ENCODE measurements at regions not wholly inside any gene's neighbourhood (a gene's known extent, or its start where the extent isn't known, plus 50 kb on each side); places are given as distances from the start of the nearest gene placed in this dataset.

- Histone ChIP-seq H3K36me3 (no peaks in the 10 kb centered on the region), H3K27me3 (no peaks in the 10 kb centered on the region), H3K4me1 (no peaks in the 10 kb centered on the region), H3K4me3 (no peak overlapping the region), H3K9me3 (no peaks in the 10 kb centered on the region), H3K27ac (no peak overlapping the region)
- no peak for DNase-seq
- TF ChIP-seq CTCF (IDR thresholded peaks at IDR 0.05) = no peak
- no peak for TF ChIP-seq POLR2A (IDR thresholded peaks at IDR 0.05)
- intact Hi-C loops (cut with DNase I; ENCODE audit: low total_unique reads) = no loop called here
Observed at GRCh38 chr16:64051824-64052223, 1070.0 kb downstream of the CDH11 start.

- TF ChIP-seq CTCF (IDR thresholded peaks at IDR 0.05) = no peak
- no peak for TF ChIP-seq POLR2A (IDR thresholded peaks at IDR 0.05)
- Histone ChIP-seq H3K27me3 (no peaks in the 10 kb centered on the region), H3K4me3 (no peak overlapping the region), H3K27ac (no peak overlapping the region), H3K9me3 (no peaks in the 10 kb centered on the region), H3K4me1 (no peaks in the 10 kb centered on the region), H3K36me3 (no peaks in the 10 kb centered on the region)
- intact Hi-C loops (cut with DNase I; ENCODE audit: low total_unique reads) = no loop called here
- DNase-seq = no peak
Observed at GRCh38 chr16:64047878-64048277, 1074.0 kb downstream of the CDH11 start.

GRCh38 chr16:64047207-64047606 lies 1074.7 kb downstream of the CDH11 start:
- H3K27me3 ChIP-seq = no peaks in the 10 kb centered on the region
- TF ChIP-seq POLR2A (IDR thresholded peaks at IDR 0.05) (no peak), CTCF (IDR thresholded peaks at IDR 0.05) (no peak)
- intact Hi-C loops (cut with DNase I; ENCODE audit: low total_unique reads) = no loop called here
- no peaks in the 10 kb centered on the region for H3K4me1 ChIP-seq
- no peaks in the 10 kb centered on the region for H3K9me3 ChIP-seq
- H3K27ac ChIP-seq = no peak overlapping the region
- H3K4me3 ChIP-seq = no peak overlapping the region
- no peaks in the 10 kb centered on the region for H3K36me3 ChIP-seq
- DNase-seq = no peak

GRCh38 chr16:64035337-64035736 lies 1086.5 kb downstream of the CDH11 start:
- intact Hi-C loops (cut with DNase I; ENCODE audit: low total_unique reads) = no loop called here
- DNase-seq = no peak
- Histone ChIP-seq H3K27me3 (no peaks in the 10 kb centered on the region), H3K36me3 (no peaks in the 10 kb centered on the region), H3K27ac (no peak overlapping the region), H3K4me1 (no peaks in the 10 kb centered on the region), H3K4me3 (no peak overlapping the region), H3K9me3 (no peaks in the 10 kb centered on the region)
- TF ChIP-seq POLR2A (IDR thresholded peaks at IDR 0.05) (no peak), CTCF (IDR thresholded peaks at IDR 0.05) (no peak)

GRCh38 chr16:64019339-64019738 lies 1102.5 kb downstream of the CDH11 start:
- Histone ChIP-seq H3K27me3 (no peaks in the 10 kb centered on the region), H3K4me3 (no peak overlapping the region), H3K4me1 (no peaks in the 10 kb centered on the region), H3K36me3 (peaks cover 0 to 4% of the 10 kb centered on the region in 2 donors), H3K27ac (no peak overlapping the region), H3K9me3 (no peaks in the 10 kb centered on the region)
- DNase-seq = no peak
- intact Hi-C loops (cut with DNase I; ENCODE audit: low total_unique reads) = no loop called here
- TF ChIP-seq CTCF (IDR thresholded peaks at IDR 0.05) (no peak), POLR2A (IDR thresholded peaks at IDR 0.05) (no peak)

Data from uterus (tissue), 3 donors.